ENCODE measurements at regions not wholly inside any gene's neighbourhood (a gene's known extent, or its start where the extent isn't known, plus 50 kb on each side); places are given as distances from the start of the nearest gene placed in this dataset.

- Histone ChIP-seq H3K27ac (ENCODE audit: control insufficient read depth, insufficient read depth, low read length) (no peak overlapping the region), H3K9me1 (ENCODE audit: control insufficient read depth, extremely low read depth, insufficient read depth, low read length) (no peaks in the 10 kb centered on the region), H4K20me1 (ENCODE audit: control insufficient read depth, extremely low read depth, insufficient read depth, low read length) (no peaks in the 10 kb centered on the region), H3K79me2 (ENCODE audit: control insufficient read depth, insufficient read depth, low read length) (no peaks in the 10 kb centered on the region), H3K4me1 (ENCODE audit: control insufficient read depth, extremely low read depth, insufficient read depth, low read length) (peaks cover 4% of the 10 kb centered on the region), H3K9ac (ENCODE audit: control insufficient read depth, extremely low read depth, insufficient read depth, low read length) (no peak overlapping the region), H3K4me2 (ENCODE audit: control insufficient read depth, extremely low read depth, insufficient read depth, low read depth, low read length) (no peak overlapping the region), H3K27me3 (ENCODE audit: control insufficient read depth, extremely low read depth, insufficient read depth, low read length) (peaks cover 11% of the 10 kb centered on the region), H3K9me3 (ENCODE audit: control insufficient read depth, low read depth, low read length) (peaks cover 3% of the 10 kb centered on the region), H3K36me3 (ENCODE audit: control insufficient read depth in 2 of 2, extremely low read depth in 1 of 2, insufficient read depth in 2 of 2, low read length in 2 of 2) (no peaks in the 10 kb centered on the region), H3K4me3 (ENCODE audit: control insufficient read depth in 2 of 3, extremely low read depth in 1 of 3, insufficient read depth in 2 of 3, low read depth in 1 of 3, low read length in 3 of 3) (no peak overlapping the region), H2AFZ (ENCODE audit: control insufficient read depth, low read length) (no peak overlapping the region)
- DNase-seq (ENCODE audit: low read depth, low spot score) (no peak), FAIRE-seq (no peak)
- TF ChIP-seq, protein P1, sequence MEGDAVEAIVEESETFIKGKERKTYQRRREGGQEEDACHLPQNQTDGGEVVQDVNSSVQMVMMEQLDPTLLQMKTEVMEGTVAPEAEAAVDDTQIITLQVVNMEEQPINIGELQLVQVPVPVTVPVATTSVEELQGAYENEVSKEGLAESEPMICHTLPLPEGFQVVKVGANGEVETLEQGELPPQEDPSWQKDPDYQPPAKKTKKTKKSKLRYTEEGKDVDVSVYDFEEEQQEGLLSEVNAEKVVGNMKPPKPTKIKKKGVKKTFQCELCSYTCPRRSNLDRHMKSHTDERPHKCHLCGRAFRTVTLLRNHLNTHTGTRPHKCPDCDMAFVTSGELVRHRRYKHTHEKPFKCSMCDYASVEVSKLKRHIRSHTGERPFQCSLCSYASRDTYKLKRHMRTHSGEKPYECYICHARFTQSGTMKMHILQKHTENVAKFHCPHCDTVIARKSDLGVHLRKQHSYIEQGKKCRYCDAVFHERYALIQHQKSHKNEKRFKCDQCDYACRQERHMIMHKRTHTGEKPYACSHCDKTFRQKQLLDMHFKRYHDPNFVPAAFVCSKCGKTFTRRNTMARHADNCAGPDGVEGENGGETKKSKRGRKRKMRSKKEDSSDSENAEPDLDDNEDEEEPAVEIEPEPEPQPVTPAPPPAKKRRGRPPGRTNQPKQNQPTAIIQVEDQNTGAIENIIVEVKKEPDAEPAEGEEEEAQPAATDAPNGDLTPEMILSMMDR (optimal IDR thresholded peaks at IDR 0.05 in 1 of 3, IDR thresholded peaks at IDR 0.05 in 1 of 3, conservative IDR thresholded peaks at IDR 0.05 in 1 of 3; ENCODE audit: extremely low read depth in 1 of 3, insufficient read depth in 2 of 3, low read length in 3 of 3) = no peak
- no peak for TF ChIP-seq EZH2 (IDR thresholded peaks at IDR 0.05; ENCODE audit: low read length)
- dilution Hi-C loops (cut with MboI; ENCODE audit: extremely low pct_ligation_motif_present, low sequenced_read_pairs) = no loop called here
These were observed 167.1 kb upstream of the INHBA start for GRCh38 chr7:41869997-41870396.

GRCh38 chr7:41869596-41869995 is 166.7 kb upstream of the INHBA start:
- Histone ChIP-seq H3K4me3 (ENCODE audit: control insufficient read depth in 2 of 3, extremely low read depth in 1 of 3, insufficient read depth in 2 of 3, low read depth in 1 of 3, low read length in 3 of 3) (no peak overlapping the region), H3K4me1 (ENCODE audit: control insufficient read depth, extremely low read depth, insufficient read depth, low read length) (peaks cover 4% of the 10 kb centered on the region), H4K20me1 (ENCODE audit: control insufficient read depth, extremely low read depth, insufficient read depth, low read length) (no peaks in the 10 kb centered on the region), H3K9ac (ENCODE audit: control insufficient read depth, extremely low read depth, insufficient read depth, low read length) (no peak overlapping the region), H3K79me2 (ENCODE audit: control insufficient read depth, insufficient read depth, low read length) (no peaks in the 10 kb centered on the region), H2AFZ (ENCODE audit: control insufficient read depth, low read length) (no peak overlapping the region), H3K27me3 (ENCODE audit: control insufficient read depth, extremely low read depth, insufficient read depth, low read length) (peaks cover 9% of the 10 kb centered on the region), H3K27ac (ENCODE audit: control insufficient read depth, insufficient read depth, low read length) (no peak overlapping the region), H3K9me3 (ENCODE audit: control insufficient read depth, low read depth, low read length) (peaks cover 3% of the 10 kb centered on the region), H3K9me1 (ENCODE audit: control insufficient read depth, extremely low read depth, insufficient read depth, low read length) (no peaks in the 10 kb centered on the region), H3K4me2 (ENCODE audit: control insufficient read depth, extremely low read depth, insufficient read depth, low read depth, low read length) (no peak overlapping the region), H3K36me3 (ENCODE audit: control insufficient read depth in 2 of 2, extremely low read depth in 1 of 2, insufficient read depth in 2 of 2, low read length in 2 of 2) (no peaks in the 10 kb centered on the region)
- TF ChIP-seq, protein P1 (optimal IDR thresholded peaks at IDR 0.05 in 1 of 3, IDR thresholded peaks at IDR 0.05 in 1 of 3, conservative IDR thresholded peaks at IDR 0.05 in 1 of 3; ENCODE audit: extremely low read depth in 1 of 3, insufficient read depth in 2 of 3, low read length in 3 of 3) = no peak
- no peak for TF ChIP-seq EZH2 (IDR thresholded peaks at IDR 0.05; ENCODE audit: low read length)
- FAIRE-seq (no peak), DNase-seq (ENCODE audit: low read depth, low spot score) (no peak)
- dilution Hi-C loops (cut with MboI; ENCODE audit: extremely low pct_ligation_motif_present, low sequenced_read_pairs) = no loop called here

Measured in keratinocyte (primary cell).